ENCODE measurements at regions not wholly inside any gene's neighbourhood (a gene's known extent, or its start where the extent isn't known, plus 50 kb on each side); places are given as distances from the start of the nearest gene placed in this dataset.

GRCh38 chr9:87320146-87320884 lies 177.4 kb upstream of the DAPK1 start (continued):
- TF ChIP-seq GABPA (IDR thresholded peaks at IDR 0.05; ENCODE audit: borderline replicate concordance, insufficient read depth, low read length) (no peak), BRCA1 (IDR thresholded peaks at IDR 0.05; ENCODE audit: low read depth, low read length) (no peak)
